HG02884 (cell line): ENCODE measurements at regions not wholly inside any gene's neighbourhood (a gene's known extent, or its start where the extent isn't known, plus 50 kb on each side); places are given as distances from the start of the nearest gene placed in this dataset.
A peak's percentile ranks its signal among the peaks of the same experiment; 100 is the strongest.
"Not testable (repeated sequence)": the region's sequence is repeated elsewhere in the genome, so short reads cannot be mapped to it uniquely, and the experiment has no call there.

Experiments used
- ATAC-seq: cut with Tn5 transposase; IDR thresholded peaks from one replicate; pipeline ENCODE4 v1.9.1; 2021; ENCODE audit warnings: mild to moderate bottlenecking, moderate library complexity; ENCODE audit not compliant: unreplicated experiment

DNA sequence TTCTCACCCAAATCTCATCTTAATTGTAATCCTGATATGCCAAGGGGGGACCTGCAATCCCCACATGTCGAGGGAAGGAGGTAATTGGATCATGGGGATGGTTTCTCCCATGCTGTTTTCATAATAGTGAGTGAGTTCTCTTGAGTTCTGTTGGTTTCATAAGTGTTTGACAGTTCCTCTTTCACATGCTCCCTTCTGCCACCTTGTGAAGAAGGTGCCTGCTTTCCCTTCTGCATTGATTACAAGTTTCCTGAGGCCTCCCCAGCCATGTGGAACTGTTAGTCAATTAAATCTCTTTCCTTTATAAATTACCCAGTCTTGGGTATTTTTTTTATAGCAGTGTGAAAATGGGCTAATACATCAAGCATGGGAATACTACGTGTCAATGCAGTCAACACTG, 925.0 kb upstream of the MAN1A1 start:
- ATAC-seq = peak; percentile 80

GRCh38 chr6:120273411-120273810, 923.9 kb upstream of the MAN1A1 start:
- ATAC-seq = no peak

DNA sequence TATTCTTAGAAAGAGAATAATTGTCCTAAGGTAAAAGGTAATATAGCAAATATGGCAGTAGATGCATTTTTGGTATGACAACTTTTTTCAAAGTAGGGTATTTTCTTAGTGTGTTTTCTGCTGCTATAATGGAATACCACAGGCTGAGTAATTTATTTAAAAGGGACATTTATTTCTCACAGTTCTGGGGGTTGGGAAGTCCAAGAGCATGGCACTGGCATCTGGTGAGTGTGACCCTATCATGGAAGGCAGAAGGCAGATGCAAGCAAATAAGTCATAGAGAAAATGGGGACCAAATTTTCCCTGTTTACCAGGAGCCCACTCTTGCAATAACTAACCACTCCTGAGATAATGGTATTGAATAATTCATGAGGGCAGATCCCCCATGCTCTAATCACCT, 922.5 kb upstream of the MAN1A1 start:
- ATAC-seq = no peak

DNA sequence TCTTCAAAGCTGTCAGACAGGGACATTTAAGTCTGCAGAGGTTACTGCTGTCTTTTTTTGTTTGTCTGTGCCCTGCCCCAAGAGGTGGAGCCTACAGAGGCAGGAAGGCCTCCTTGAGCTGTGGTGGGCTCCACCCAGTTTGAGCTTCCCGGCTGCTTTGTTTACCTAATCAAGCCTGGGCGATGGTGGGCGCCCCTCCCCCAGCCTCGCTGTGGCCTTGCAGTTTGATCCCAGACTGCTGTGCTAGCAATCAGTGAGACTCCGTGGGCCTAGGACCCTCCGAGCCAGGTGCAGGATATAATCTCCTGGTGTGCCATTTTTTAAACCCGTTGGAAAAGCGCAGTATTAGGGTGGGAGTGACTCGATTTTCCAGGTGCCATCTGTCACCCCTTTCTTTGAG, 918.7 kb upstream of the MAN1A1 start:
- ATAC-seq = not testable (repeated sequence)

- ATAC-seq = no peak
Observed at GRCh38 chr6:120262354-120262753, 912.8 kb upstream of the MAN1A1 start.

DNA sequence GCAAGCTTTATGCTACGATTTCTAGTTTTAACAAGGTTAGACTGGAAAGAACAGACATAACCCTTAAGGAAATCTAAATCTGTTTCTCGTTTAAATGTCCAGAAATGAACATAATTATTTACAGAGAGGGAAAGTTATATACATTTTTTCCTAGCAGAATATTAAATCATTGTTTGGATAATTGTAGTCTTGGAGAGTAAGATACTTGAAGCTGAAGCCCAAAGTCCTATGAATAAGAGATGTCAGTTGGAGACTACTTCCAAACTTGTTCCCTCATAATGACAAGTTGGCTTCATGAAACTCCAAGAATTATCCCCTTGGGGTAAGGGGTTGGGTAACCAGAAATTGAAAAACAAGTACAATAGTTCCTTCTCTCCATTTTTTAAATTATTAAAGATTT, 911.1 kb upstream of the MAN1A1 start:
- no peak for ATAC-seq

GRCh38 chr6:120254651-120255050, 905.1 kb upstream of the MAN1A1 start:
- no peak for ATAC-seq

GRCh38 chr6:120248451-120248850, 898.9 kb upstream of the MAN1A1 start:
- ATAC-seq = no peak

DNA sequence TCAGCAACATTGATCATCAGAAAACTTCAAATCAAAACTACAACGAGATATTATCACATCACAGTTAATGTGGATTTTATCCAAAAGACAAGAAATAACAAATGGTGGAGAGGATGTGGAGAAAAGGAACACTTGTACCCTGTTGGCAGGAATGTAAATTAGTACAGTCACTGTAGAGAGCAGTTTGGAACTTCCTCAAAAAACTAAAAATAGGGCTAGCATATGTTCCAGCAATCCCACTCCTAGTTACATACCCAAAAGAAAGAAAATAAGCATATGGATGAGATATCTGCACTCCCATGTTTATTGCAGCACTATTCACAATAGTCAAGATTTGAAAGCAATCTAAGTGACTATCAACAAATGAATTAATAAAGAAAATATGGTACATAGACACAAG, 887.7 kb upstream of the MAN1A1 start:
- ATAC-seq = no peak

- no peak for ATAC-seq
Observed at GRCh38 chr6:120230008-120230407, 880.4 kb upstream of the MAN1A1 start.

GRCh38 chr6:120228297-120228696, 878.7 kb upstream of the MAN1A1 start:
- ATAC-seq = no peak

DNA sequence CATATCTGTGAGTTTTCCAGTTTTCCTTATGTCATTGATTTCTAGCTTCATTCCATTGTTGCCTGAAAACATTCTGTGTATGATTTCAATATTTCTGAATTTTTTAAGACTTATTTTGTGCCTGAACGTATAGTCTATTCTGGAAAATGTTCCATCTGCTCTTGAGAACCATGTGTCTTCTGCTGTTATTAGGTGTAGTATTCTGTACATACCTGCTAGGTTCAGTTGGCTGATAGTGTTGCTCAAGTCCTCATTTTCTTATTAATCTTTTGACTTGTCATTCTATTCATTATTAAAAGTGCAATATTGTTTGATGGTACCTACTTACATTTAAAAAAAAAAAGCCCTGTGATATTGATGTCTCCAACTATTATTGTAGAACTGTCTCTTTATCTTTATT, 869.8 kb upstream of the MAN1A1 start:
- no peak for ATAC-seq

- no peak for ATAC-seq
Observed at GRCh38 chr6:120214088-120214499, 864.5 kb upstream of the MAN1A1 start.

DNA sequence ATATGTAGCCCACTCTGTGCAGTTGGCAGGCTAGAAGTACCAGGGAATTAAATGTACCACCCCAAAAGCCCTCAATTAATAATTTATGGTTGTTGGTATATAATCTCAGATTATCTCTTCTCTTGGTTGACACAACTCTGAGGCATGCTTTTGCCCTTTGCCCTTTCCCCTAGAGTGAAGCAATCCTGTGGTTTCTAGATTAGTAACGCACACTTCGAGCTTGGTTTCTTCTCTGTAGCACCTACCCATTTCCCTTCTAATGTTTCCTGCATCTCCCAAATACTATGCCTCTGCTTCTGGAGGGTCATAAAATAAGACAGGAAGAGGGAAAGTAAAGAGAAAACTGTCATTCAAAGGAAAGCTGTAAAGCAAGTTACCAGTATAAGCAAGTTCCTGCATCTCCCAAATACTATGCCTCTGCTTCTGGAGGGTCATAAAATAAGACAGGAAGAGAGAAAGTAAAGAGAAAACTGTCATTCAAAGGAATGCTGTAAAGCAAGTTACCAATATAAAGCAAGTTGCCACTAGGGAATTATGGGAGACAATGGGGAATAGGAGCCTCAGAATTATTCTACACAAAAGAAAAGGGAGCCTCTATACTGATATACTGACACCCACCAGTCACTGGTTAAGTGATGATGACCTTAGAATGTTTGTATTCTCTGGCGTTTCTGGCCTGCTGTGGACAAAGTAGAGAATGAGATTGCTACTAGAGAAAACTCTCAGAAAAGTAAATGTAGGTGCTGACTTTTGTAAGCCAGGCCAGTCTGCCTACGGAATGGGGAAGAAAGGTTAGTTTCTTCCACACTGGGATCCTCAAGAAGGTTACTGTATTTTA, 862.6 kb upstream of the MAN1A1 start:
- ATAC-seq = no peak

DNA sequence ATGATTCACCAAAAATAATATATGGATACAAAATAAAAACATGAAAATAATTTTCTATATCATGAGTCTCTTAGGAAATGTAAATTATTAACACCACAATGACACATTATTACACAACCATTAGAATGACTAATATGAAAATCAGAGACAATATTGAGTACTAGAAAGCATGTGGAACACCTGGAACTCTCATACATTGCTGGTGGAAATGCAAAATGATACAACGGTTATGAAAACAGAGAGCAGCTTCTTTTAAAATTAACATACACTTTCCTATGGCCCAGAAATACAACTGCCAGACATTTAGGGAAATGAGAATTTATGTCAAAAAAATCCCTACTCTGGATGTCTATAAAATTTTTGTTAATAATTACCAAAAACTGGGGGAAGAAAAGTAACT, 853.3 kb upstream of the MAN1A1 start:
- ATAC-seq = no peak

- no peak for ATAC-seq
Observed at GRCh38 chr6:120200853-120201252, 851.3 kb upstream of the MAN1A1 start.

- ATAC-seq = no peak
Observed at GRCh38 chr6:120198033-120198432, 848.5 kb upstream of the MAN1A1 start.

- no peak for ATAC-seq
Observed at GRCh38 chr6:120186080-120186479, 836.5 kb upstream of the MAN1A1 start.

- ATAC-seq = no peak
Observed at GRCh38 chr6:120173250-120173649, 823.7 kb upstream of the MAN1A1 start.

- no peak for ATAC-seq
Observed at GRCh38 chr6:120164531-120164930, 815.0 kb upstream of the MAN1A1 start.

GRCh38 chr6:120157873-120158272, 808.3 kb upstream of the MAN1A1 start:
- ATAC-seq = no peak

DNA sequence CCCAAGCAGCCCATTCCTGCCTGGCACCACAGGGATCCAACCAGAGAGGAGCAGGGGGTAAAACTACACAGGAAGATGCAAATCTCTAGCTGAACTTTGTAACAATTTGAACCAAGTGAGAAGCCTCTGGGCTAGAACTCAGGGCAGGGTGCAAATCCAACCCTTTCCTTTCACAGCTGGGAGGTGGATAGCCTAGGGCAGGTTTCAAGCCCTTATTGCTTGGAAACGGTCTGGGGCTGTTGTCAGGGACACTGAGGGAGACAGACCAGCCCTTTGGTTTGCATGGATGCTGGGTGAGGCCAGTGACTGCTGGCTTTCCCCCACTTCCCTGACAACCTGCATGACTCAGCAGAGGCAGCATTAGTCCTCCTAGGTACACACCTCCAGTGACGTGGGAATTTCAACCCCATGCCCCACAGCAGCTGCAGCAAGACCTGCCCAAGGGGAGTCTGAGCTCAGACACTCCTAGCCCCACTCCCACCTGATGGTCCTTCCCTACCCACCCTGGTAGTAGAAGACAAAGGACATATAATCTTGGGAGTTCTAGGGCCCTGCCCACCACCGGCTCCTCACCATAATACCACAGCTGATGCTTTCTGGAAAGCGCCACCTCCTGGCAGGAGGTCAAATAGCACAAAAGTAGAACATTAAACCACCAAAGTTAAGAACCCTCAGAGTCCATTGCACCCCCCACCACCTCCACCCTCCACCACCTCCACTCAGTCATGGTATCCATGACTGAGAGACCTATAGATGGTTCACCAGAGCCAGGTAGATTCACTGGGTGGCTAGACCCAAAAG, 797.7 kb upstream of the MAN1A1 start:
- ATAC-seq = no peak
